ENCODE measurements at regions not wholly inside any gene's neighbourhood (a gene's known extent, or its start where the extent isn't known, plus 50 kb on each side); places are given as distances from the start of the nearest gene placed in this dataset.

- TF ChIP-seq POU6F1 (CRISPR knock-in tag; IDR thresholded peaks at IDR 0.05; ENCODE audit: borderline replicate concordance, low read depth) (no peak), ZNF8 (CRISPR knock-in tag; IDR thresholded peaks at IDR 0.05) (no peak), PATZ1 (CRISPR knock-in tag; IDR thresholded peaks at IDR 0.05; ENCODE audit: borderline replicate concordance) (no peak), ZFP30 (CRISPR knock-in tag; IDR thresholded peaks at IDR 0.05) (no peak), RARB (CRISPR knock-in tag; IDR thresholded peaks at IDR 0.05) (no peak), BACH2 (CRISPR knock-in tag; IDR thresholded peaks at IDR 0.05; ENCODE audit: borderline replicate concordance) (no peak), ISL1 (CRISPR knock-in tag; IDR thresholded peaks at IDR 0.05) (no peak), ZNF70 (CRISPR knock-in tag; IDR thresholded peaks at IDR 0.05) (no peak), CSRNP3 (CRISPR knock-in tag; IDR thresholded peaks at IDR 0.05) (no peak), CREB5 (CRISPR knock-in tag; IDR thresholded peaks at IDR 0.05; ENCODE audit: low read depth) (no peak), ARNTL (CRISPR knock-in tag; IDR thresholded peaks at IDR 0.05; ENCODE audit: borderline replicate concordance, low read depth) (no peak), TCF4 (CRISPR knock-in tag; IDR thresholded peaks at IDR 0.05; ENCODE audit: borderline replicate concordance) (no peak), PPARA (CRISPR knock-in tag; IDR thresholded peaks at IDR 0.05; ENCODE audit: borderline replicate concordance) (no peak)
Observed at GRCh38 chr13:73819711-73820110, 314.5 kb downstream of the KLF12 start.
